GM19324 (cell line): ENCODE measurements at regions not wholly inside any gene's neighbourhood (a gene's known extent, or its start where the extent isn't known, plus 50 kb on each side); places are given as distances from the start of the nearest gene placed in this dataset.

Source experiments
- ATAC-seq: cut with Tn5 transposase; IDR thresholded peaks from one replicate; pipeline ENCODE4 v1.9.1; 2021; ENCODE audit warnings: mild to moderate bottlenecking, moderate library complexity; ENCODE audit not compliant: unreplicated experiment, low FRiP score

DNA sequence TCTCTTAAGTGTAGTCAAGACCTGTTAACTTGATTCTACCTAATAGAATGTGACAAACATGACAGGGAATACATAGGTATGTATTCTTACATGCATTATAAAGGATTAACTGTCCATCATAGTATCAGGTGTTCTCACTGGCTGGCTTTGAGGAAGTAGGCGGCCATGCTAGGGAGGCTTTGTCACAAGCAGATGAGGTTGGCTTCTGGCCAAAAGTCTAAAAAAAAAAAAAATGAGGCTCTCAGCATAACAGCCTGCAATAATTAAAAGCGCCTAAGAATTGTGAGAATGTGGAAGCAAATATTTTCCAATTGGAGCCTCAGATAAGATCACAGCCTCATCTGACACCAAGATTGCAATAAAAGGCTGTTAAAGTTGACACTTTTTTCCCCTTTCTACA is 1256.8 kb upstream of the SORCS1 start:
- ATAC-seq = no peak

DNA sequence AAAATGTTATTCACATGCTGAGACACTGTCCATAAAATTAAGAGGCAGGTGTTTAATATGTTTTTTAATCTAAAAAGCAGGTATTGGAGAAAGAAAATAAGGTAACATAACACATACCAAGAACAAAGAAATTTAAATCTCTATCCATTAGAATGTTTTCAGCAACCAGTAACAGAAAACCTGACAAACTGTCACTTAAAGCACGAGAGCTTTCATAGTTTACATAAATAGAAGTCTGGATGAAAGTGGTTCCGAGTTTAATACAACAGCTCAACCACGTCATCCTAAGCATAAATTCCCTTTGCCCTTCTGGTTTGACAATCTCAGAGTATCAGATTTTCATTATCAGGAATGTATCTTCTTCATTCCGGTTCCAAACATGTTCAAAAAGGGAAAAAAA is 1249.4 kb upstream of the SORCS1 start:
- no peak for ATAC-seq

DNA sequence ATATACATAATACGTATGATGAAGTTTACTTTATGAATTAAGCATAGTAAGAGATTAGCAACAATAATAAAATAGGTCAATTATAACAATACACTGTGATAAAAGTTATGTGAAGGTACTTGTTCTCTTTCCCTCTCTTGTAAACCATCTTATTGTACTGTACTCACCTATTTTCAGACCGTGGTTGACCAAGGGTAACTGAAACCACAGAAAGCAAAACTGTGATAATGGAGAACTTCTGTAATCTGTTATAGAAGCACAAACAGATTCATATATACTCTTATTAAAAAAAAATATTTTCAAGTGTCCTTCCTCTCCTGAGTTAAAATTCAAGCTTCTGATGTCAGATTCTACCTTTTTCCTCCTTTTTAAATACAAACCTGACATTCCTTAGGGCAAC is 1247.8 kb upstream of the SORCS1 start:
- peak; percentile 71 for ATAC-seq

DNA sequence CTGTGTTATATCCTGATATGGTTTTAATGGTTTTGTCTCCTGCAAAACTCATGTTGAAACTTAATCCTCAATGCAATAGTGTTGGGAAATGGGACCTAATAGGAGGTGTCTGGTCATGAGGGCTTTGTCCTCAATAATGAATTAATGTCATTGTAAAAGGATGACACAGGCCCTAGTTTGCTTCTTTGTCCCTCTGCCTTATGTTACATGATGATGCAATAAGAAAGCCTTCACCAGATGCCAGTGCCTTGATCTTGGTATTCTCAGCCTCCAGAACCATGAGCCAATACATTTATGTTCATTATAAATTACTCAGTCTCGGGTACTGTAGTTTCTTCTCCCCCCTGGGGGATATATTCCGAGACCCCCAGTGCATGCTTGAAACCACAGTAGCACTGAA is 1247.4 kb upstream of the SORCS1 start:
- ATAC-seq = no peak

DNA sequence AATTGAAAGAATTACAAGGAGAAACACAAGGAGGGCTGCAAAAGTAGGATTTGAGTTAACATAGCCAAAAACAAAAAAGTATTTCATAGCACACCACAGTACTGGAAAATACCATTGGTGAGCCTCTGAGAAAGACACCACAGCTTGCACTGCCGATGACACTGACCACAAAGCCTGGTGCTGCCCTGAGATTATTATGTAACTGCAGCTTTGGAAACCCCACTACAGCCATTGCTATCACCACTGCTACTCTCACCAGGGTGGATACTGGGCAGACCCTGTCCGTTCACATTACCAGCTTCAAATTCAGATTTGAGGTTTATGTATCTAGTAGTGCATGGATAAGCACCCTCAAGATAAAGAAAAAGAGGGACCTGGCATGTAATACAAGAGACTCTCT is 1246.7 kb upstream of the SORCS1 start:
- no peak for ATAC-seq

DNA sequence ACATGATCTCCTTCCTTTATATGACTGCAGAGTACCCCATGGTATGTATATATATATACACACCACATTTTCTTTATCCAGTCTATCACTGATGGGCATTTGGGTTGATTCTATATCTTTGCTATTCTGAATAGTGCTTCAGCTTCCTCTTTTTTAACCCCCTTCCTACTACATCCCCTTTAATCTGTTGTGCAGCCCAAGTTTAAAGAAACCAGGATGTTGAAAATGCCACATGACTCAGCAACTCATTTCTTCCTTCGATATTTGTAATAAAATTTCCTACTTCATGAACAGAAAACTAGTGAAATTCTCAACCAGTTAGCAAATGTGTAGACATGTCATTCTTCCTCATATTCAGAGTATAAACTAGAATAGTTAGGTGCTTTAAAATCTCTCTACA is 1245.7 kb upstream of the SORCS1 start:
- ATAC-seq = no peak

DNA sequence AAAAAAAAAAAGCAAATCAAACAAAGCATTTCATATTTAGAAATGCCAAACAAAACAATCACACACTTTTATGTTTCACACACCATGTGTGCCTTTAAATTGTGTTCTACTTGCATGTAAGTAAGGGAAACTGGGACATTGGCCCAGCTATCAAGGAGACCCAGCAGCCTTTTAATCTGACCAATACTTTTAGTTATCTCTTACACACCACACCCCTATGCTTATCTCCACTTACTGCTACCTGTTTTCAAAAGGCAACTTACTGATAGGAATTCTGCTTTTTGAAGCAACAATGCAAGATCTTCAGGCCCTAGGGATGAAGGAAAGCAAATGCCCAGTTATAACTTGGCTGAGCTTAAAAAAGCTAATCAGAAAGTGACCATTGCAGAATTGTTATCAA is 1244.8 kb upstream of the SORCS1 start:
- ATAC-seq = no peak

DNA sequence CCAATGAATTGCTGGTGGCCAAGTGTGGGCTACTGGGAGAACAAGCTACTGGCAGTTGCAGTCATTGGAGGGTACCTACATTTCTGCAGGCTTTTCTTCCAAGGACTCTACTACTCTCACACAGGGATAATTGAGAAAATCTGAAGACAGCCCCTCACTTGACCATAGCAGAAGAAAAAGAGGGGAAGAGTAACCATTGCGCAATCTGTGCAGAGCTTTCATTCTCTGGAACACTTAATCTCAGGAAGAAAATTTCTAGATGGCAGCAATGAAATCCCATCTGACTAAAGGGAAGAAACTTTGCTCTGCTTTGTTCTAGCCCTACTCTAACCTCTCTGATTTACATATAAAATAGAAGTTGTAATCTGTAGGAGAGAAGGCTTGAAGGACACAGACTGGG is 1239.6 kb upstream of the SORCS1 start:
- ATAC-seq = no peak

DNA sequence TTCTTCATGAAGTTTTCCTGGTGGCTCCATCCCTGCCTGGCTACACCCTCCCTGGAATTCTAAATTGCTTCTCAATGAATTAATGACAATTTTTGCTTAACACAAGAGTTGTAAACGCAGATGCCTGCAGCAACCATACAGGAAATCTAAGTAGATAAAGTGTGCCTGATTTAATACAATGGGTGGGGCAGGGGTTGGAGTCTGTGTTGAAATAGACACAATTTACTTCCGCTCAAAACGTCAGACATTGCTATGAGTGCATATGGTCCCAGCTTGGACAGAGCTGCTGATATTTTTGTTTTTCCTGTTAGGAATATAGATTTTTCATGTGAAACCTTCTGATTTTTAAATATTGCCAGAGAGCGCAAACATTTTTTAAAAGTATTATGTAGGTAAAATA is 1235.0 kb upstream of the SORCS1 start:
- no peak for ATAC-seq

DNA sequence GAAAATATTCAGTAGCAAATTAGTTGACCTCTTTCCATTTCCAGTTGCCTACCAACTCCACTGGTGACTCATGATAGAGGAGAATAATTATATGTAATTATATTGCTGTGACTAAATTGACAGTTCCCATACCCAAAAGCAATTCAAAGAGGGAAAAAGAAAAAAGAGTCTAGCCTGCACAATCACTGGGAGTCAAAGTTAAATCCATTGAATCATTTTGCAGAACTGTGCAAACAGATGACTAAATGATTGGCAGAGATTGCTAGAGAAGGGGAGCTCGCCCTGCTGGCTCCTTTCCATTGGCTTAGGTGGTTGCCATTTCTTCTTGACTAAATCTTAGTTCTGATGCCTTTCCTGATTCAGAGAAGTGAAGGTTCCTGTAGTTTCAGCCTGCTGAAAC is 1228.6 kb upstream of the SORCS1 start:
- no peak for ATAC-seq

DNA sequence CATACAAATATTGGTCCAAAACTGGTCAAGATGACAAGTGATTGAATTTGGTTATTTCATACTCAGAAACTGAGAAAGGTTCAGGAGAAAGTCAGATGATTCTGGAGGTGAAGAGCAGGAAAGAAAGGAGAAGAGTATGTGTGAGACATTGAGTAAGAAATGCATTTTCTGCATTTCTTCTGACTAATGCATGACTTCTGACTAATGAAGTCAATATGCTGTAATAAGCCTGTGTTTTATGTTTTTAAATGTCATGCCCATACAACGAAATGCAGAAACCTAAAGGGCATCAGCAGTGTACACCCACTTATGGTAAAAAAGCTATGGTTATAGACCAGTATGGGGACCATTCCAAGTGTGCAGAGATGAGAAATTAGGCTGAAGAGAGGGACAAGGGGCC is 1227.8 kb upstream of the SORCS1 start:
- ATAC-seq = no peak

DNA sequence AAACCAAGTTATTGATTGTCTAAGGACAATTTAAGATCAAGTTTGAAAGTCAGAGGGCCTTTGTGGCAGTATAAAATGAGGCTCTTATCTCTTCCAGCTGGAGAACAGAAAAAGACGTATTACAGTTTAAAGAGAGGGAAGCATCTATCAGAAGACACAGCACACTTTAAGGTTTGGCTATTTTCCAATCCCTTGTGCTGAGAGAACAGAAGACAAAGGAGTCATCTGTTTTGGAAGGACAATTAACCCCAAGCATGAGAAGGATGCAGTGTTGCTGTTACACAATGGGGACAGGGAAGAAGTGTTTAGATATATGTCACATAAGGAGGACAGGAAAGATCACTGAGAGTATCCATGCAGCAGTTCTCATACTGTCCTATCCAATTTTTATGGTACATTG is 1224.2 kb upstream of the SORCS1 start:
- ATAC-seq = no peak

DNA sequence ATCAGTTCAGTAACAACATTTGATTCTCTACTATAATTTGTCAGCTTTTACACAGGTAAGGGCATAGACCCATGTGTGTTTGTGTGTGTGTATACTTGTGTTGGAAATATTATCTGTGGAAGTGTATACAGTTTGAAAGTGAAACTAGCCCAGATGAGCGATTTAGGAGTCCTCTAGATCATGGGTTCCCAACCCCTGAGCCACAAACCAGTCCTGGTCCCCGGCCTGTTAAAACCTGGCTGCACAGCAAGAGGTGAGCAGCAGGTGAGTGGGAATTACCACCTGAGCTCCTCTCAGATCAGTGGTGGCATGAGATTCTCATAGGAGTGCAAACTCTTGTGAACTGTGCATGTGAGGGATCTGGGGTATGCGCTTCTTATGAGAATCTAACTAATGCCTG is 1221.5 kb upstream of the SORCS1 start:
- ATAC-seq = no peak

DNA sequence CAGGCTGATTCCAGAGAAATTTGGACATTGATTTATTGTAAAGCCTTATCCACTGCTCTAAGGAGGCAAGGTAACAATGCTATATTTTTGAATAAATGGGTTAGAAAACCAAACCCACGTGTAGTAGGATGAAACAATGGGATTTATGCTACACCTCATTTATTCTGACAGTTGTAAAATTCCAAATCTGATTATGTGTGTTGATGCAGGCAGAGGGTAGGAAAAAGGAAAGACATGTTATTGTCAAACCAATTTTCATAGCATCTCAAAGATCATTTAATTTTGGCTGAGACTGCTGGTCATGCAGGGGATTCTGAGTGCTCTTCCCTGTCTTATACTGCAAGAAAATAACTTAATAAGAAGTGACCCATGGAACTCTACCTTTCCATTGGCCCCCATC is 1219.9 kb upstream of the SORCS1 start:
- ATAC-seq = no peak

DNA sequence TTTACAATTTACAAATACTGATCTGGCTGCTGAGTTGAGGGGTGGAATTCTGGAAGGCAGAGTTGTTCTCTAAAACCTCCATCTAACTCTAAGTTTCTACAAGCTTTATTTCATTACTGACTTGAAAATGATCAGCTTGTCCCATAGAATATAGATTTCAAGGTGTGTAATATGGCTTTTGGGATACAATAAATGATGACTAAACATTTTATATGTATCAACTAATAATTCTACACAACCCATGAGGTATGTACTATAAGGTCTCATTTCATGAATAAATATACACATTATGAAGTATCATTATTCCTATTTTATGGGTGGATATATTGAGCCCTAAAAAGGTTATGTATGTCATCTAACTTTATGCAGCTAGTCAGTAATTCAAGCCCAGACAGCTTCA is 1214.3 kb upstream of the SORCS1 start:
- ATAC-seq = no peak

DNA sequence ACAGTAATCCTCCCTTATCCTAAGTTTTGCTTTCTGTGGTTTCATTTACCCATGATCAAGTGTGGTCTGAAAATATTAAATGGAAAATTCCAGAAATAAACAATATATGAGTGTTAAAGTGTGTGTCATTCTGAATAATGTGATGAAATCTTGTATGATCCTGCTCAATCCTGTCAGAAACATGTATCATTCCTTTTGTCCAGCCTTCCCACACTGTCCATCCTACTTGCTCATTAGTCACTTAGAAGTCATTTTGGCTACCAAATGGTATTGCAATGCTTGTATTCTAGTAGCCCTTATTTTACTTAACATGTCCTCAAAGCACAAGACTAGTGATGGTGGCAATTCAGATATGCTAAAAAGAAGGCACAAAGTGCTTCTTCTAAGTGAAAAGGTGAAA is 1211.2 kb upstream of the SORCS1 start:
- no peak for ATAC-seq

DNA sequence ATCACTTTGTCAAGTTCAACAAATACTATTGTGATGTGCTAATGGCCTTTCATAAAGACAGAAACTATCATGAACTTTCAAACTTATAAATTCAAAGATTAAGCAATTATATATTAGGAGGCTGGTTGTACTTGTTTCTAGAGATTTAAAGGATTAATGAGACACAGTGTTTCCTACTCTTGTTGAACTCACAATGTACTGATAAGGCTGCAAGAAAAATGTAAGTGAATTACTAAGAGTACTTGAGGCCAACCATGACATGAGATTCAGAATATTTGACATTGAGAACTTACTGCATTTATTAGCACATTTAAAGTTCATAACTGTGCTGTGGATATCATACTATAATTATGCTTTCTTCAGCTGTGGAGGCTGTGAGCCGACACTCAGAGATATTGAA is 1210.5 kb upstream of the SORCS1 start:
- ATAC-seq = no peak

DNA sequence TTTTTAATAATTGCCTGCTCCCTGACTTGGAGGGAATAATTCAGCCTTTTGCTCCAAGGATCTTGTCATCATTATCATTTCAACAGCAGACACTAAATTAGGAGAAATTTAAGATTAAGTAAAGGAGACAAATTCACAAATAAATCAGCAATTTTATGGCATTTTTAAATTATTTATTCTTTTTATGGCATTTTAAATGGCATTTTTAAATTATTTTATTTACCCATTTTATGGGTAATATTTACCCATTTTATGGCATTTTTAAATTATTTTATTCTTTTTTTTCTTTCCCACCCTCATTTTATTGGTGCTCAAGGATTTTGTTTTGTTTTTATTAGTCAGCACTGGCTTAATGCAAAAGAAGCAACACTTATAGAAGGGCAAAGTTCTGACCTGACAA is 1201.0 kb upstream of the SORCS1 start:
- no peak for ATAC-seq

DNA sequence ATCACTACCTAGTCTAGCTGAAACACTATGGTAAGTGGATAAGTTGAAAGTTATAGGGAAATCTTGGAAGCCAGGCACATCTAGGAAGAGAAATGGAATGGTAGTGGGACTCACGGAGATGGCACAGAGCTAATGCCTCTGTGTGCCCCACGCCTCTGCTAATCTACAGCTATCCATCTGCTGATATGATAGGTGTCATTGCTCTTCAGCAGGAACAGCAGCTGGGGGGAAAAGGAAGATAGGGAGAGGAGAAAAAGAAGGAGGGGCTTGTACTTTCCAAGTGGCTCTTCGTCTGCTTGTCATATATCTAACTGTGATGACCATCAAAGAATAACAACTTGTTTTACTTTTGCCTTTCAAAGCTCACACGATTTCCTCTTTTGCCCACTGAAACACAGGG is 1199.1 kb upstream of the SORCS1 start:
- ATAC-seq = no peak

DNA sequence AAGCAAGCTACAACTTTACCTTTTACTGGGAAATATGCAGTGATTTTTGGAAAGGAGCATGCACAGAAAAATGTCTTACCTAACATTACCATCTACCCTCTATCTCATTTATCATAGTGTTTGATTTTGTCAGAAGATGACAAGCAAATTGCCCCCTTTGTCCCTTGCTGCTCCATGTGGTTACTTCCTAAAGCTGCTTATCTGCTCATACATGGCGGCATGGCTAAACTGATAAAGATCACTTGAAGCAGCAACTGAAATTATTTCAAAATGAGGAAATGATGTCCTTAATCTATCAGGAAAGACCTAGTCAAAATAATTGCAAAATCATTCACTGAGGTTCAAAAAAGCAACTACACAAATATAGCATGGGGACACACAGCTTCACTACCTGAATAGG is 1198.5 kb upstream of the SORCS1 start:
- no peak for ATAC-seq

DNA sequence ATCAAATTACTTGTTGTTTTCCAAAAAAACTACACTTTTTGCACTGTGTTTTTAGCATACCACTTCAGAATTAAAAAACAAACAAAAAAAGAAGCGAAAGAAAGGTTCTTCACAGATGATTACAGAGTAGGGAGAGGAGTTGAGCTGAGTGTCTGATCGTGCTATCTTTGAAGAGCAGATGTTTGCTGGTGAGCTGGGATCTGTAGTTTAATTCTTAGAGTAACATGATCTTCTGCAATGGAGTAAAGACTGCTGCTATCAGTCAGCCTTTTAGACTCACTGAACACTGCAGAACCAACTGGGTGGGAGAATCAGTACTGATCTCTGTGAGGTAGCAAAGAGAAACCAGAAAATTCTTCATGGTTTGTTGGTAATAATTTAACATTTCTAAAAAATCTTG is 1197.8 kb upstream of the SORCS1 start:
- no peak for ATAC-seq

DNA sequence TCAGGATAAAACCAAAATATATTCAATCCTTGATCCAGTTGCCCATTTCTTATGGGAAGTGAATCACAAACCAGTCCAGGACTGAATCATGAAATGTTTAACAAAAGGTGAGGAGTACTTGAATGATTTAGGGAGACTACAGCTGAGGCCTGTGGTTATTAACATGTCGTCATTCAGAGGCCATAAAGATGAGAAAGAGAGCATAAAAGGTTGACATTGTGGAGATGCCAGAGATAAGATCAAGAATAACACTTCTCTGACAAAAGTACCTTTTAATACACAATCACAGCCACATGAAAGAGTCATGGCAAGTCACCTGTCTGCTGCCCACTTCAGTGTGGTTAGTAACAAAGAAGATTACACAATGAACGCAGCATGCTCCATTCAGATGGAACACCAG is 1195.7 kb upstream of the SORCS1 start:
- no peak for ATAC-seq

DNA sequence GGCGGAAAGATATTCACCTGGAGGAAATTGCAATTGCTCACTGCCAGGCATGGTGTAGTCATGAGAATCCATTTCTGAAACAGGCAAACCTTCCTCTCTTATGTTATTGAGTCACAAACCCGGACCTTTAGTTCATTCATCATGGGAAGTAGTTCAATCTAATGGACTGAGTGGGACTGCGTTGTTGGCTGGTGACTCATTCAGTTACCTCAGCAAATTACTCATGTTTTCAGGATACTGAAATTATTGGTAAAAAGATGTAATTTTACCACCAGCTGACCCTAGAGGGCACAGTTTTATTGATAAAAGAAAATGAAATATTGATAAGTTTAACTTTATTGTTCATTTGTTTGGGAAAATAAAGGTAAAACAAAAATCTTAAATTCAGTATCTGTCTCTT is 1194.4 kb upstream of the SORCS1 start:
- ATAC-seq = no peak

DNA sequence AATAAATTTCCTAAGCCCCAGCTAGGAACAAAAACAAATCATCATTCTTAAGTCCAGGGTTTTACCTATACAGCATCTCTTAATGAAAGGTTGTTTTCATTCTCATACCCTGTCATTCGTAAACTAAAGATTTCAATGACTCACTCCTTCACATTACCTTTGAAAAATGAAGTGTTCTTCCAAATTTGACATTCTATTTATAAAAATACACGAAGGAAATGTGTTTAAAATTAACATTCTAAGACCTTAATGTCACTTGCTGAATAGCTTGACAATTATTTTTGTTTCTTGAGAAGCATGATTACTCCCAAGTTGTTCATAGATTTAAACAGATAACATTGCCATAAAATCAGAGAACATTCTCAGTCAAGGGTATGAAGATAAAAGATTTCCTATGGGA is 1188.3 kb upstream of the SORCS1 start:
- ATAC-seq = no peak
